ENCODE measurements at regions not wholly inside any gene's neighbourhood (a gene's known extent, or its start where the extent isn't known, plus 50 kb on each side); places are given as distances from the start of the nearest gene placed in this dataset.

GRCh38 chr4:179076865-179077264, 1634.6 kb upstream of the AGA start:
- H3K4me3 ChIP-seq (replicated peaks; ENCODE audit: low read depth, low read length), result no peak overlapping the region
- TF ChIP-seq CTCF (IDR thresholded peaks at IDR 0.05; ENCODE audit: low read depth, low read length, missing control alignments), result no peak
- no peak for DNase-seq (ENCODE audit: extremely low read depth, low read depth)

- H3K4me3 ChIP-seq (replicated peaks; ENCODE audit: low read depth, low read length), result no peak overlapping the region
- TF ChIP-seq CTCF (IDR thresholded peaks at IDR 0.05; ENCODE audit: low read depth, low read length, missing control alignments), result no peak
- DNase-seq (ENCODE audit: extremely low read depth, low read depth), result no peak
These were observed 1653.5 kb upstream of the AGA start for GRCh38 chr4:179095585-179096221.

- H3K4me3 ChIP-seq (replicated peaks; ENCODE audit: low read depth, low read length), result no peak overlapping the region
- TF ChIP-seq CTCF (IDR thresholded peaks at IDR 0.05; ENCODE audit: low read depth, low read length, missing control alignments), result no peak
- DNase-seq (ENCODE audit: extremely low read depth, low read depth), result no peak
These were observed 1655.5 kb upstream of the AGA start for GRCh38 chr4:179097741-179098140.

GRCh38 chr4:179110356-179110755, 1668.1 kb upstream of the AGA start:
- H3K4me3 ChIP-seq (replicated peaks; ENCODE audit: low read depth, low read length), result no peak overlapping the region
- no peak for DNase-seq (ENCODE audit: extremely low read depth, low read depth)
- TF ChIP-seq CTCF (IDR thresholded peaks at IDR 0.05; ENCODE audit: low read depth, low read length, missing control alignments), result no peak

GRCh38 chr4:179110816-179111215, 1668.6 kb upstream of the AGA start:
- no peak for TF ChIP-seq CTCF (IDR thresholded peaks at IDR 0.05; ENCODE audit: low read depth, low read length, missing control alignments)
- no peak for DNase-seq (ENCODE audit: extremely low read depth, low read depth)
- H3K4me3 ChIP-seq (replicated peaks; ENCODE audit: low read depth, low read length), result no peak overlapping the region

GRCh38 chr4:179112441-179113170, 1670.4 kb upstream of the AGA start:
- H3K4me3 ChIP-seq (replicated peaks; ENCODE audit: low read depth, low read length), result no peak overlapping the region
- TF ChIP-seq CTCF (IDR thresholded peaks at IDR 0.05; ENCODE audit: low read depth, low read length, missing control alignments), result no peak
- no peak for DNase-seq (ENCODE audit: extremely low read depth, low read depth)

Measured in HFF-Myc (cell line).